ENCODE measurements at regions not wholly inside any gene's neighbourhood (a gene's known extent, or its start where the extent isn't known, plus 50 kb on each side); places are given as distances from the start of the nearest gene placed in this dataset.
"Not testable (repeated sequence)": the region's sequence is repeated elsewhere in the genome, so short reads cannot be mapped to it uniquely, and the experiment has no call there.

DNA sequence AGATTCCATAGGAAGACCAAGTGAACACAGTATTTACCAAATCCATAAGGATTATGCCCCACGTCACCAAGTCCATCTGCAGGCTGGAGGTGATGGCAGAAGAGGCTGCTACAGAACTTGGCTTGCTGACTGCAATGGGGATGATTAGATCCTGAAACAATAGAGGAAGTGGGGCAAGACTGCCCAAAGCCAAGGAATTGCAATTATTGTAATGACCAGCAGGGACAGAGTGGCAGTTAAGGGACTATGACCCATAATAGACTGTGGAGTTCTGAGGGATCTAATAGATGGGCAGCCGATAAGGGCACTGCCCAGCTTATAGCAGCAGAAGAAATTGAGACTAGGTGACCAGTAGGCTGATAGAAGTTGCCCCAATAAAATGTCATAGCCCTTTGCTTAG, 108.4 kb downstream of the MINAR1 start:
- DNase-seq = no peak

DNA sequence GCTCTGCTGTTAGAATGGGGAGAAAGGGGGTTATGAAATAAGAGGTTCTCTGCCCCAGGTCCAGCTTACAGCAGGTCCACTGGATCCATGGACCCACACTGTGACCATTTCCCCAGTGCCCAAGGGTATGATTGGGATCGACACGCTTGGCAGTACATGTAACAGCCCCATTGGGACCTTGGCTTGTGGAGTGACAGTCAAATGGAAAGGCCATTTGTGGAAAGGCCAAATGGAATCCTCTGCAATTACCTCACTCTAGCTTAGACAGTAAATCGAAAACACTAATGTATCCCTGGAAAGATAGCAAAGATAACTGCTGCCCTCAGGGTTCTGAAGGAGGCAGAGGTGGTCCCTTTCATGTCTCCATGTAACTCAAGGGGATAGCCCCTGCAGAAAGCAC, 109.1 kb downstream of the MINAR1 start:
- DNase-seq = no peak

DNA sequence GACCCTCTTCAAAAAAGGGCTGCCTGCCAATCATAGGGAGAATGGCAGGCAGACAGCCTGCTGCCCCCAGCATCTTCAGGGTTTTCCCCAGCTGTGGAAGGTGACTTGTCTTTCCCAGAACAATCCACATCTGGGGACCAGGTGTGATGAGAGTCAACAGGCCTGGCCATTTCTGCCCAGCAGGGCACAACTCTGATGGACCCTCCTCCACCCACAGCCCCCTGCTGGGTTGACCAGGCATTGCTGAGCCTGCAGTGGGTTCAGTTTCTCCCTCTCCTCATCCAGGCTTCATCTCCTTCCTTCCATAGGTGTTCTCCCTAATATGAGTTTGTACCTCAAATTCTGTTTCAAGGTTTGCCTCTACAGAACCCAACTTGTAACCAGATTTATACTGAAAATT, 111.0 kb downstream of the MINAR1 start:
- no peak for DNase-seq

DNA sequence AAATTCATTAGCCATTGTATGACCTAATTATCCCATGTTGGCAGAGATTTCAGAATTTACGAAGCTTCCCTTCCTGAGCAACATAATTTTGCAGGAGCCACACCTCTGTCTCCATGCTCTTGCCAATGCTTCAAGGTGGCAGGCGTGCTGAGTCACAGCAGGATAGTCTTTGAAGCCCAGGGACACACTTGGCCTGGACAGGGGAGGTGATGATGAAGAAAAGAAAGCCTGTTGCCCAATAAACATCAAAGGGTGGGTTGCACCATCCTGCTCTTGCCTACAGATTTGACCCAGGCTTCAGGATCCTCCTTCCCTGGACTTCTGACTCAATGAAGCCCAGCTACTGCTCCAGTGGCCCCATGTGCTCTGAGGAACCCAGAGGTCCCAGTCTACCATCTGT, 117.1 kb downstream of the MINAR1 start:
- DNase-seq = no peak

DNA sequence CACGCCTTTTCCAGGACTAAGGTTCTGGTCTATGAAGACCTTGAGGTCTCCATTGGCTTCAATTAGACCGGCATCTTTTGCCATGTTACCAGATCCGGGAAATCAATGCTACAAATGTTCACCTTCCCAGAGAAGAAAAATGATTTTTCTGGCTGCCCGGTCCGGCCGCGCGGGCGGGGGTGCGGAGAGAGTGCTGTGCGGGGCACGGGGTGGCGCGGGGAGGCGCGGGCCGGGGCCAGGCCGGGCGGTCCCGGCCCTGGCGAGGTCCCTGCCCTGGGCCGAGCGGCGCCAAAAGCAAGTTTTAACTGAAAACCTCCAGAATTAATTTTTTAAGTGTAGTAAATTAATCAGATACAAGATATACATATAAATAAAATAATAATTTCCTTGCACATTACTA, 128.2 kb downstream of the MINAR1 start:
- DNase-seq = no peak

DNA sequence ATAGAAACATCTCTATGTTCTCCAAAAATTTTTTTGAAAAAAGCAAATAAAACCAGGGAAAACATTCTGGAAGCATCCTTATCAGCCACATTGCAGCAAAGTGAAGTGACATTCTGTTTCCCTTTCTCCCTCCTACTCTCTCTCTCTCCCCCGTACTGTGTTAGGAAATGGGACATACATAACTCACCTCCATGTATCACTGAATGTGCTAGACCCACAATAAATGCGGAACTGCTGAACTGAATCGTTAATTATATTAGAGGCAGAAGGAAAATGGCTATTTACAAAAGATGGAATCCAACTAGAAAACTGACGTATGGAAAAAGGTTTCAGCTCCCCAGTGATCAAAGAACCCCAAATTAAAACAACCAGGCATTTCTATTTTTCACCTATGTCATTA, 129.8 kb downstream of the MINAR1 start:
- no peak for DNase-seq

DNA sequence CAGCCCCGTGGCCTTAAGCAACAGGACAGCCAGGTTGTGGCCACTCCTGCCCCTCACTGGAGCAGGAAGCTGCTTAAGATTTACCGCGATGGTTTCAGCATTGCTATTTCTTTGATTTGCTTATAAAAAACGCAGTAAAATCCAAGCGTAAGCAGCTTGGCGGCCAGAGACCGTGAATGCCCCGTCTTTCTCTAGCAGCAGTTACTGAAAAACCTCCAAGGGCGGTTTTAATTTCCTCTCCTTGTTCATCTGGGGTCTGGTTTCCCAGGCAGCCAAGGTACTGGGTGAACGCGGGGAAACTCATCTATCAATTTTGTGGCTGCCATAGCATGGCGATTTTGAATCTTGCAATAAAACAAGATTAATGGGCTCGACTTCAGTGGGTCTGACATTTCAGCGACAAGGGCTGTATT, 130.3 kb downstream of the MINAR1 start:
- no peak for DNase-seq

DNA sequence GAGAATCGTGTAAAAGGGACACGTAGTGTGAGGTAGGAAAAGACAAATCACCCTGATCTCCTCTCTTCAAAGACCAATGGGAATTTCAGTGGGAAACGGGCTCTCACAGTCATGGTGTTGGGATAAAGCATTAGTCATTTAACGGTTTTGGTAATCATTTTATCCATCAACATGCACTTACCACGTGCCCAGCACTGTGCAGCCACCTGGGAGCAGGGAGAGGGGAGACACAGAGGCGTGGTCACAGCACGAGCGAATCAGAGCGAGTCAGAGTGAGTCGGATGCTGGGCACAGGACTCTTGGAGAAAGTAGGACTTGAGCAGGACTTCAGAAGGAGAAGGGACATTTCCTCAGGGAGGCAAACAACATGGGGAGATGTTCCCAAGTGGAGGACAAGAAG, 130.8 kb downstream of the MINAR1 start:
- DNase-seq = no peak

DNA sequence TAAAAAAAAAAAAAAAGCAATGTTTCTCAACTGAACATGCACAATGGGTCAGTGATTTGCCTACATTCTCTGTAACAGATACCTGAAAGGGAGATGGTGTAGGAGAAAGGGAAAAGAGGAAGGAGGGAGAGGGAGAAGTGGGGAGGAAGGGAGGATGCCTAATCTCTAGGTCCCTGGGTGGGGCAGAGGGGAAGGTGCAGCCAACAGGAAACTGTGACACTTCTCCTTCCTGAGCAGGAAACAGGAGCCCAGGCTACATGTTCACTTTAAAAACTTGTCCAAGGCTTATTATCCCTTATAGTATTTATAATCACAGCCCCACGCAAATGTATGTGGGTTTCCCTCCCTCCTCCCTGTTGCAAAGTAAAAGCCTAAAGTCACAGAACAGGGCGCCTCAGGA, 137.9 kb downstream of the MINAR1 start:
- DNase-seq = no peak

DNA sequence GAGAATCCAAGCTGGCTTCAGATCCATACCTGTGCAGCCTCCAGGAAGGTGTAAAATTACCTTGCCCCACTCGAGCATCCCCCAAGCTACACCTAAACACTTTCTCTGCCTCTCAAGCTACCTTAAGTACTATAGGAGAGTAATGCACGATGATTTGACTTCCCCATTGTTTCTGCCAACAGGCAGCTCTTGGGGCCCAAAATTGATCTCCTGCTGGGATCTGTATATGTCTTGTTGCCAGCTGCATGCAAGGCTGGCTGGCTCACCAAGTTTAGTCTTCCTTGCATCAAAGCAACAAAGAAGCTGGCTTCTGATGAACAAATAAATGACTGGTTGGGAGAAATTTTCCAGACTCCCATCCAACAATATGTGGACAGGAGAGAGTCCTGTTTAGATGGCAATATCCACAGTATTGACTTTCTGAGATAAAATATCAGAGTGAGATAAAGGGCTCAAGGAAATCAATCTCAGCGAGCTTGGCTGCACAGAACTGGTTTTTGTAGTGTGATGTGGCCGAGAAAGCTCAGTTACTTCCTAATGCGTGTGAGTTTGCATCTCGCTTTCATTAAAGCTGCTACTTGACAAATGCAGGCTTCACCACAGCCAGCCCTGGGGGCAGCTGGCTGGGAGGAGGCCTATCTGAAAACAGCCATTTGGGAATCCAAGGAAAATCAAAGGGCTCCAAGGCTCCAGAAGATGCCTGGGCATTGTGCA, 140.7 kb downstream of the MINAR1 start:
- no peak for DNase-seq

DNA sequence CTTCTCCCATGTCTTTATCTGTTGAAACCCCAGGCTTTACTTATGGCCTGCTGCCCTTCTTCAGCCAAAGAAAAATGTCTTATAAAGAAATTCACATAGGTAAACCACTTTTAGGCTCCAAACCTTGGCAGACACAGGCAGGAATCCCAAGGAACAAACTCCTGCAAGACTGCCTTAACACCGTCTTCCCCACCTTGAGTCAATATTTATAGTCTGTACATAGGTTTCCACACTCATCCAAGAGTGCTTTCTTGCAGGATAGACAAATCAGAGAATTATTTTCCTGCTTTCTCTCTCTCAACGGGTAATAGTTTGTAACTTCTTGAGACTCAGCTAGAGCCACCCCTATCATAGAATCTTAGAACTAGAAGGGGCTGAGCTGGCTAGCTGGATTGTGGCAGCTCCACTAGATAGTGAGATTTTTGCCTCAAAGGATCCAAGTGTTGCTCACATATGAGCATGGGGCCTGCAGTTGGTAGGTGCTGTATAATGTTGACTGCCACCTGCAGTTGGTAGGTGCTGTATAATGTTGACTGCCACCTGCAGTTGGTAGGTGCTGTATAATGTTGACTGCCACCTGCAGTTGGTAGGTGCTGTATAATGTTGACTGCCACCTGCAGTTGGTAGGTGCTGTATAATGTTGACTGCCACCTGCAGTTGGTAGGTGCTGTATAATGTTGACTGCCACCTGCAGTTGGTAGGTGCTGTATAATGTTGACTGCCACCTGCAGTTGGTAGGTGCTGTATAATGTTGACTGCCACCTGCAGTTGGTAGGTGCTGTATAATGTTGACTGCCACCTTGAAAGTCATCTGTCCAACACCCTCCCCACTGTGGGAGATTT, 142.5 kb downstream of the MINAR1 start:
- DNase-seq = not testable (repeated sequence)

DNA sequence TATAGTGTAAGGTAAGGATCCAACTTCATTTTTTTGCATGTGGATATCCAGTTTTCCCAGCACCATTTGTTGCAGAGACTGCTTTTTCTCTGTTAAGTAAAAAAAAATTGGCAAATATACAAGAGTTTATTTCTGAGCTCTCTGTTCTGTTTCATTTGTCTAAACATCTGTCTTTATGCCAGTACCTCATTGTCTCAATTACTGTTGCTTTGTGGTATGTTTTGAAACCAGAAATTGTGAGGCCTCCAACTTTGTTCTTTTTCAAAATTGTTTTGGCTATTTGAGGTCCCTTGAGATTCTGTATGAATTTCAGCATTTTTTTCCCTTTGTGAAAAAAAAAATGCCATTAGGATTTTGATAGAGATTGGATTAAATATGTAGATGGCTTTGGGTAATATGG, 150.5 kb downstream of the MINAR1 start:
- DNase-seq = no peak

DNA sequence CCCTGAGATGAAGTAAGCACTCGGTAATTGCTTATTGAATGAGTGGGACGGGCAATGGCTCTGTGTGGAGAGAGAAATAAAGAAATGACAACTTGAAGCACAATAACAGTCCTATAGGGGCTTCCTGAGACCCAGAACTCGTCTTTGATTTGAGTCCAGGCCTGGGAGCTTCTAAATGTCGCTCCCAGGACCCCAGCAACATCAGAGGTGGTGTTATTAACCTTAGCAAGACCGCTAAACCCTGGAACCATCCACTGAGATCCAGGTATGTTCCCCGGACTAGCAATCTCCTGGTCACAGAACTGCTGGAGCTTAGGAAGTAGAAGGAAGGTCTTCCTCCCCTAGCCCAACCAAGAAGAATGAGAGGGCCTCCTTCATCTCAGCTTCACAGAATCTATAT, 160.0 kb downstream of the MINAR1 start:
- no peak for DNase-seq

DNA sequence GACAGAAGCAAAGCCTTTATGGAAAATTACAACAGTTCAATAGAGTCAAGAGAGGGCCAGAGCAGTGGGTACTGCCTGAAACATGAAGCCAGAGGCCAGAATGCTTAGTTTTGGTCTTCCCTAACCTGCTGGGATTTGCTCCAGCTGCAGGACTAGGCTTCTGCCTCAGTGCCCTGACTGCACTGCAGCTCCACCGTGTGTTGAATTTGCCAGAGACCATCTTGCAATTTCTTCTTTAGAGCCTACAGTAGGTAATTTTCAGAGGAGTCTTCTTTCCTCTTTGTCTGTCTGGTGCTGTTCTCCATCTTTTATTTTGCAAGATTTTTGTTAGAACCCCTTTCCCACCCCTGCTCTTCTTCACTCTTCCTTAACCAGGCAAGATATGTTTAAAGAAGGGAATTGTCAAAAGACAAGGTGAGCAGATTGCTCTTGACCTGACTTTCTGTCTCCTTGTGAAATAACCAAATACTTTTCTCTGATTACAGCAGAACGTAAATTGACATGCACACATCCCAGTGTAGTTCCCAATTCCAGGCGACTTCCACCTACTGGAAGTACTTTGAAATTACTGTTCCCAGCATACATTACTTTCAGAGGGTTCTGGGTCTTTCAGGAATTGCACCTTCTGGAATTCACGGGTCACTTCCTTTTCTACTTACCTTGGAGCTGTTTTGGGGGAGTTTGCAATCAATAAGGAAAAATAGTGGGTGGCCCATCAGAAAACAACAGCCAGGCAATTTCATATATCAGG, 161.2 kb downstream of the MINAR1 start:
- no peak for DNase-seq

DNA sequence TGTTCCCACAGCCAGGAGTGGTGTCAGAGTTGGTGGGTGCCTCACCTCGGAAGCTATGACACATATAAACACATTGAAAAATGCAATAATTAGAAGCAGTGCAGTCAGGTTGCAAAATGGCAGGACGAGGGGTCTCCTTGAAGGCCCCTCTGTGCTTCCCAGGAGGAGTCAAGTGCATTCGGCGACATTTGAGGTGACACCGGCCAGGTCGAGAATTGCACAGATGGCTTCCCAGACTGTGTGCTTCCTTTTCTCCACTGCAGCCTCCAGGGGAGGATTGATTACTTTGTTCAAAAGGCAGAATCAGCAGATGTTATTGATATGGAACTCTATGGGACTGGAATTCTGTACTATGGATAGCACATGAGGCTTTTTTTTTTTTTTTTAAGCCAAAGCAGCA, 163.2 kb downstream of the MINAR1 start:
- peak; percentile 41 for DNase-seq

DNA sequence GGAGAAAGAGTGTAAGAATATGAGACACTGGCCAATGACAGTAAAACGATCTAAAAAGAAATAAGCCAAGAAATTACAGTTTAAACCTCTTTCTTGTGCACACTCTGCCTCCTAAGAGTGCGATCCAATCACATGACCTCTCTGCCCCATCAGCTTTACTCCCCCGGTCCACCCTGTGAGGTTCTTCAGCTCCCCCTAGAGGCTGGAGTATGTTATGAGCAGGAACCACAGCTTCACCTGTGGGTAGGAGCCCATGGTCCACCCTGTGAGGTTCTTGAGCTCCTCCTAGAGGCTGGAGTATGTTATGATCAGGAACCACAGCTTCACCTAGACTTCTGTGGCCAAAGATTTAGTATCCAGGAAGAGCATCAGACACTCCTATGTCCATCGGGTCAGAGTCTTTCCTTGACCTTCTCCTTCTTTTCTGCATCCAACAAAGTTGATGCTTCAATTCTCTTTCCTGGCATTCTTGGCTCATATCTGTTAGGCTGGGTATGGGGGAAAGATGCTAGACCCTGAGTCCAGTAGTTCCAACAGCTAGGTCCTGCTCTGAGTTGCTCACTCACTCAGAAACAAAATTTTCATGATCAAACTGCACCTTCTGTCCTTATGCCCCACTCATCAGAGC, 164.0 kb downstream of the MINAR1 start:
- no peak for DNase-seq

DNA sequence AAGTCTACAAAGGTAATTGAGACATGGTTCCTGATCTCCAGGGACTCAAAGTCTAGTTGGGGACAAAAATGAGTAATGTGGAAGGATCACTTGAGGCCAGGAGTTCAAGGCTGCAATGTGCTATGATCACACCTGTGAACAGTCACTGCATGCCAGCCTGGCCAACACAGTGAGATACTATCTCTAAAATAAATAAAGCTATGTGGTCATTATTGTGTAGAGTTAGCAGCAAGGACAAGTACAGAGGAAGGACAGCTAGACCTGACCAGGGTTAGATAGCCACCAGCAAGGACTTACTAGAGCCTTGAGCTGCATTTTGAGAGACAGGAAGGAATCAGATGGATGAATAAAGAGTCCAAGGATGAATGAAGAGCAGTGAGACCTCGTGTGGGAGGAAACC, 166.5 kb downstream of the MINAR1 start:
- no peak for DNase-seq

DNA sequence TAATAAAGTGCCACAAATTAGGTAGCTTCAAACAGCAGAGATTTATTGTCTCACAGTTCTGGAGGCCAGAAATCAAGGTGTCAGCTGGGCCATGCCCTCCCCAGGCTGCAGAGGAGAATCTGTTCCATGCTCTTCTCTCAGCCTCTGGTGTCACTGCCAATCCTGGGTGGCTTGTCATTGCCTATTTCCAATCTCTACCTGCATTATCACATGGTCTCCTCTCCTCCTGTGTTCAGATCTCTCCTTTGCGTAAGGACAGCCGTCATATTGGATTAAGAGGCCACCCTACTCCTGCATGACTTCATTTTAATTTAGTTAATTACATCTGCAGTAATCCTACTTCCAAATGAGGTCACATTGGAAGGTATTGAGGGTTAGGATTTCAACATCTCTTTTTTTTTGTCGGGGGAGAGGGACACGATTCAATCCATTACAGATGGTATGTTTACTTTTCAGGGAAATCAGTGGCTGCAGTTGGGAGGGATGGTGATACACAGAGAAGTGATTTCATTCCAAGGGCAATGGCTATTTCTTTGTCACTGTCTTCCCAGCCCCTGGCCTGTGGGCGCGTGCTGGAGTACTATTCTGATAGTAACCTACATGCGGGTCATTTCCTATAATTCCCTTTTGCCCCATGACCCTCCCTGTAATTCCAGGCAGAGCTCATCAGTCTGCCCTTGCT, 169.4 kb downstream of the MINAR1 start:
- no peak for DNase-seq

DNA sequence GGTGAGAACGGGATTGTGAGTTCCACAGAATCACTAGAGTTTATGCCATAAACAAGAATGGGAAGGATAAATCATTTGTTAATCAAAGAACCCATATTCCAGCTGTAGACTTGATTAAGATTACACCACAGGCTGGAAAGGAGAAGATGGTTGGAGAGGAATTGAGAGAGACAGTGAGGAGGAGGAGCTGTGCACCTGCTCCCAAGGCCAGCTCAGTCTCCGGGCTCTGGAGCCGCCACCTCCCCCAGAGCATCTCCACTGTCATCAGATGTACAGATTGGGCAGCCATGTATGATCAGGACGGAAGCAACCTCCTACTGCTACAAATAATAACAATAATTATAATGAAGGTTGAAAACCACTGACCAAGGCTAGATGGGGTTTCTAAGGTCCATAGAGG, 170.0 kb downstream of the MINAR1 start:
- DNase-seq = no peak

DNA sequence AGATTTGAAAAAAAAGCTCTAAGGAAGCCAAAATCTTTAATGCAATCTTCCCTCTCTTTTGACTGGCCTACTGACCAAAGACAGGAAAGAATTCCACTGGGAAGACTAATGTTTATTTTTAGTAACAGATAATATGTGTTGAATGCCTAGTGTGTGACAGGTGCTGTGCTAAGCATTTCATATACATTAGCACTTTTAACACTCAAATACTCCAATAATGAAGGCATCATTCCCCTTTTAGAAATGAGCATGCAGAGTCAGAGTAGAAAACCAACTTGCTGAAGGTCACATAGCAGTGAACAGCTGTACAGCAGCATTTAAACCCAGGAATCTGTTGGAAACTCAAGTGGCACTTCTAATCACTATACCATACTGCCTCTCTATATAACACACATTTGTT, 170.6 kb downstream of the MINAR1 start:
- DNase-seq = no peak

DNA sequence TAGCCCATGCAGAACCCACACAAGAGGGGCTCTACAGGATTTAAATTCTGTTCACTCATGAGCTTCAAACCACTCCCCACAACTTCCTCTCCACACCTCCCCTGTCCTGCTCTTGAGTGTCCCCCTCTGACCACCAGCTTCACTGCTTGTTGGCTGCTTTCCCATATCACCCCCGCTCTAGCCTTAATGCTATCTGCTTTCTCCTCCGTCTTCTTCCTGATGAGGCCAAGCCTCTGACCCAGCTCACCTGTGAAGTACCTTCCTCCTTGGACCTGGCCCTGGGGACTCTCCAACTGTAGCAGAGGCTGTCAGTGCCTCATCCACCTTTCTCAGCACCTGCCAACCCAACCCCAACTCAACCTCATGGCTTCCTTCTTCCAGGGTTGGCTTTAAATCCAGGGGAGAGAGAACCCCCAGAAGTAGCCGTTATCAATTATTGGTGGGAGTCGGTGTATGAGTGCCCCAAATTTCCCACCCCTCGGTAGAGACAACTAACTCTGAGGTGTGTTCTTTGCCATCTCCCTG, 174.8 kb downstream of the MINAR1 start:
- DNase-seq = no peak

DNA sequence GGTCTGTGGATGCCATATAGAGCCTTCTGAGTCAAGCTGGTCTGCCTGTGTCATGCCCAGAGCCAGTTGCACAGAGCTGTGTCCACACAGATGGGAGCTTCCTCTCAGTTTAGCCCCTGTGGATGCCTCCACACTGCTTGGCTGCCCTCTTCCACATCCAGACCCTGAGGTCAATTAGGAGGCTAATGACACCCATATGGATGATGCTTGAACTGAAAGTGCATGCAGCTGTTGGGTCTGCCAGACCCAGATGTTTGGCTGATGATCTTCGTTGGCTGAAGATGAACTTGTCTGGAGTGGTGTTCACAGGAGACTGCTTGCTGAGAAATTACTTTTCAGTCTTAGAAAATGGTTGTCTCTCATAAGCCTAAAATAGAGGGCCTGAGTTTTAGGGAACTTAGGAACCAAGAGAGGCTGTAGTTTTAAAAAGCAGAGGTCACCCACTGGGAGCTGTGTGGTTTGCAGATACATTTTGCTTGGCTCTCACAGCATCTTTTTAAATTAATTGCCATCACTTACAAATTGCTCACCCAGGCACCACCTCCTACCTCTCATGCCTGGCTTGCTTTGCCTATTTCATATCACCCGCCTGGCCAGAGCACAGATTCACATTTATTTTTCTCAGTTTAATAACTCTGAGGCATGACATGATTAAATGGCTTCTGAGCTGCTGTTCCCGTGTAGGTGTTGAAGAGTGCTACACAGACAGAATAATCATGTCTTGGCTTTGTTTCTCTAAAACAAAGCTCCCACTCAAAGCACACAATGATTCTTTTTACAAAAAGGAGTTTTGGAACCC, 176.1 kb downstream of the MINAR1 start:
- no peak for DNase-seq
